Stimulated activated CD4-positive, alpha-beta T cell treated with anti-CD3 and anti-CD28 coated beads, Interleukin-1b, Interleukin-23, amount 100 ng/mL, for 24 hours (primary cell): ENCODE measurements at regions not wholly inside any gene's neighbourhood (a gene's known extent, or its start where the extent isn't known, plus 50 kb on each side); places are given as distances from the start of the nearest gene placed in this dataset.

Experiments used
- DNase-seq, 4 experiments: peaks; one replicate each; pipeline ENCODE4 v3.0.0-alpha.2; 2020; ENCODE audit warnings: low read depth in 4 of 4, low spot score in 1 of 4

- DNase-seq: no peak
Measured at GRCh38 chr2:241981076-241981700, 111.7 kb downstream of the RTP5 start.

- no peak for DNase-seq
Measured at GRCh38 chr2:241982706-241983570, 113.4 kb downstream of the RTP5 start.

GRCh38 chr2:241983571-241984270 is 114.2 kb downstream of the RTP5 start:
- DNase-seq: no peak

- DNase-seq: no peak
Measured at GRCh38 chr2:241984271-241984655, 114.7 kb downstream of the RTP5 start.

- DNase-seq: no peak
Measured at GRCh38 chr2:241984658-241985057, 115.1 kb downstream of the RTP5 start.

GRCh38 chr2:241985161-241985985 is 115.8 kb downstream of the RTP5 start:
- DNase-seq: peak in 1 of 4 experiments; percentile 14

- no peak for DNase-seq
Measured at GRCh38 chr2:241985986-241986329, 116.4 kb downstream of the RTP5 start.

GRCh38 chr2:241986836-241987641 is 117.5 kb downstream of the RTP5 start:
- no peak for DNase-seq

GRCh38 chr2:241987726-241988125 is 118.2 kb downstream of the RTP5 start:
- DNase-seq: no peak

GRCh38 chr2:241988146-241988545 is 118.6 kb downstream of the RTP5 start:
- DNase-seq: no peak

- DNase-seq: no peak
Measured at GRCh38 chr2:241989074-241989473, 119.5 kb downstream of the RTP5 start.

GRCh38 chr2:241990466-241990865 is 120.9 kb downstream of the RTP5 start:
- DNase-seq: no peak

GRCh38 chr2:241991299-241991698 is 121.8 kb downstream of the RTP5 start:
- no peak for DNase-seq

GRCh38 chr2:241992753-241993152 is 123.2 kb downstream of the RTP5 start:
- no peak for DNase-seq

- no peak for DNase-seq
Measured at GRCh38 chr2:241993386-241994005, 124.0 kb downstream of the RTP5 start.

- DNase-seq: no peak
Measured at GRCh38 chr2:241994086-241994485, 124.6 kb downstream of the RTP5 start.

GRCh38 chr2:241994556-241995213 is 125.2 kb downstream of the RTP5 start:
- no peak for DNase-seq

GRCh38 chr2:241996100-241996499 is 126.6 kb downstream of the RTP5 start:
- DNase-seq: no peak

- DNase-seq: no peak
Measured at GRCh38 chr2:241997017-241997416, 127.5 kb downstream of the RTP5 start.
